ENCODE measurements at regions not wholly inside any gene's neighbourhood (a gene's known extent, or its start where the extent isn't known, plus 50 kb on each side); places are given as distances from the start of the nearest gene placed in this dataset.

GRCh38 chr6:21420926-21421325 is 172.6 kb upstream of the SOX4 start:
- BruUV-seq (replicated peaks), result no TSS peak
- intact Hi-C loops (cut with micrococcal nuclease; ENCODE audit: unreplicated experiment) (no loop called here), in situ Hi-C loops (cut with HindIII; ENCODE audit: low pct_unique_long_range_greater_than_20kb, low sequenced_read_pairs) (no loop called here)
- DNase-seq (ENCODE audit: low read depth, low spot score) (no peak), ATAC-seq (no peak)
- Histone ChIP-seq H3K27me3 (ENCODE audit: control insufficient read depth, insufficient read depth, low read length) (peaks cover 11% of the 10 kb centered on the region), H3K27ac (ENCODE audit: low read length) (no peak overlapping the region), H3K9me3 (ENCODE audit: control insufficient read depth, insufficient read depth, low read depth, low read length) (no peaks in the 10 kb centered on the region; the same call in 1 of the 2 replicates), H3K4me1 (ENCODE audit: control insufficient read depth, insufficient read depth, low read length) (no peaks in the 10 kb centered on the region; the same call in 1 of the 2 replicates), H3K4me3 (ENCODE audit: low read depth in 2 of 2, low read length in 2 of 2) (no peak overlapping the region), H3K36me3 (ENCODE audit: control insufficient read depth, insufficient read depth, low read length) (no peaks in the 10 kb centered on the region)
- TF ChIP-seq REST (IDR thresholded peaks at IDR 0.05; ENCODE audit: insufficient read depth in 1 of 2, low read depth in 2 of 2, low read length in 1 of 2) (no peak), POLR2AphosphoS5 (IDR thresholded peaks at IDR 0.05; ENCODE audit: low read depth, low read length) (no peak), TCF7L2 (IDR thresholded peaks at IDR 0.05; ENCODE audit: low read depth, low read length) (no peak)
- ChIA-PET CTCF (no interaction called here), POLR2A (no interaction called here)

GRCh38 chr6:21423106-21423854 is 170.3 kb upstream of the SOX4 start:
- H3K27ac ChIP-seq (ENCODE audit: low read length), result no peak overlapping the region
- DNase-seq (ENCODE audit: low read depth, low spot score), result no peak
- H3K36me3 ChIP-seq (ENCODE audit: control insufficient read depth, insufficient read depth, low read length), result no peaks in the 10 kb centered on the region
- no peak; the same call in 1 of the 2 replicates for ATAC-seq
- BruUV-seq (replicated peaks), result no TSS peak
- ChIA-PET CTCF (no interaction called here), POLR2A (no interaction called here)
- peaks cover 3% of the 10 kb centered on the region; the same call in 1 of the 2 replicates for H3K9me3 ChIP-seq (ENCODE audit: control insufficient read depth, insufficient read depth, low read depth, low read length)
- no peaks in the 10 kb centered on the region; the same call in 1 of the 2 replicates for H3K4me1 ChIP-seq (ENCODE audit: control insufficient read depth, insufficient read depth, low read length)
- TF ChIP-seq CTCF (IDR thresholded peaks at IDR 0.05) (no peak), TCF7L2 (IDR thresholded peaks at IDR 0.05; ENCODE audit: low read depth, low read length) (no peak), REST (IDR thresholded peaks at IDR 0.05; ENCODE audit: insufficient read depth in 1 of 2, low read depth in 2 of 2, low read length in 1 of 2) (no peak), POLR2AphosphoS5 (IDR thresholded peaks at IDR 0.05; ENCODE audit: low read depth, low read length) (no peak), SIN3A (IDR thresholded peaks at IDR 0.05; ENCODE audit: borderline replicate concordance, insufficient read depth, low read depth, low read length) (no peak)
- intact Hi-C loops (cut with micrococcal nuclease; ENCODE audit: unreplicated experiment) (no loop called here), in situ Hi-C loops (cut with HindIII; ENCODE audit: low pct_unique_long_range_greater_than_20kb, low sequenced_read_pairs) (no loop called here)
- H3K27me3 ChIP-seq (ENCODE audit: control insufficient read depth, insufficient read depth, low read length), result peaks cover 11% of the 10 kb centered on the region
- H3K4me3 ChIP-seq (ENCODE audit: low read depth in 2 of 2, low read length in 2 of 2), result no peak overlapping the region
